A673 (cell line): ENCODE measurements at regions not wholly inside any gene's neighbourhood (a gene's known extent, or its start where the extent isn't known, plus 50 kb on each side); places are given as distances from the start of the nearest gene placed in this dataset.

Source experiments
- CTCF ChIP-seq: fragments of 300-800, 200-600 bp; sonication (generic); conservative IDR thresholded peaks from 2 replicates; pipeline ENCODE4 v1.5.1; 2017; ENCODE audit warnings: low read depth, mild to moderate bottlenecking, antibody characterized with exemption, low read length, moderate library complexity, mixed read lengths
- EZH2 ChIP-seq: fragments of 200-600 bp; sonication (generic); IDR thresholded peaks from 2 replicates; pipeline ENCODE4 v1.6.1; 2017; ENCODE audit warnings: borderline replicate concordance, low read depth, mild to moderate bottlenecking, mixed read lengths, antibody characterized with exemption, low read length; ENCODE audit not compliant: poor library complexity, severe bottlenecking

GRCh38 chr16:74168445-74168844 lies 128.2 kb upstream of the PSMD7 start:
- TF ChIP-seq EZH2 (no peak), CTCF (no peak)
